Thyroid gland (tissue), 4 donors: ENCODE measurements at regions not wholly inside any gene's neighbourhood (a gene's known extent, or its start where the extent isn't known, plus 50 kb on each side); places are given as distances from the start of the nearest gene placed in this dataset.

Source experiments
- DNase-seq, 2 donors: peaks; one replicate each; pipeline ENCODE4 v3.0.0-alpha.2; 2019
- H3K27ac ChIP-seq, 3 donors: fragments of 200-600 bp; sonication (generic); 1 replicate in 2 of 3; 2 replicates in 1 of 3; pipeline ENCODE4 v1.5.1; 2016 to 2019; ENCODE audit warnings: mild to moderate bottlenecking in 1 of 3, moderate library complexity in 1 of 3
- H3K27me3 ChIP-seq: fragments of 200-600 bp; sonication (generic); one replicate; pipeline ENCODE4 v1.5.1; 2019
- H3K36me3 ChIP-seq, 2 donors: fragments of 200-600 bp; sonication (generic); one replicate each; pipeline ENCODE4 v1.5.1; 2016 to 2019
- H3K4me1 ChIP-seq, 2 donors: fragments of 200-600 bp; sonication (generic); one replicate each; pipeline ENCODE4 v1.5.1; 2017 to 2019
- H3K4me3 ChIP-seq, 3 donors: fragments of 200-600 bp; sonication (generic); replicated peaks in 1 of 3; 1 replicate in 2 of 3; 2 replicates in 1 of 3; pipeline ENCODE4 v1.5.1; 2016; ENCODE audit warnings: mild to moderate bottlenecking in 1 of 3
- H3K9me3 ChIP-seq: fragments of 200-600 bp; sonication (generic); one replicate; pipeline ENCODE4 v1.5.1; 2017
- CTCF ChIP-seq, 6 experiments: fragments of 200-600 bp in 3 of 6; fragments of 450-650 bp in 3 of 6; sonication (generic) in 3 of 6; IDR thresholded peaks; one replicate each; pipeline ENCODE4 v1.5.1; 2016 to 2019; ENCODE audit warnings: antibody characterized with exemption in 6 of 6, mild to moderate bottlenecking in 2 of 6, inconsistent platforms in 1 of 6, moderate library complexity in 1 of 6
- POLR2A ChIP-seq, 2 donors: fragments of 450-650 bp; IDR thresholded peaks; one replicate each; pipeline ENCODE4 v1.6.1; 2017; ENCODE audit warnings: antibody characterized with exemption in 2 of 2, mild to moderate bottlenecking in 2 of 2, moderate library complexity in 1 of 2
- WGBS, 2 donors: methylation state at CpG; one replicate each; pipeline ENCODE4 v1.1.5; 2017; 5-methylcytosine and 5-hydroxymethylcytosine counted together
- intact Hi-C: fragments of 100-400 bp; cut with DNase I; formaldehyde crosslinking; loops from one replicate; pipeline ENCODE4 v1.15.1; 2023

- intact Hi-C loops = no loop called here
- Histone ChIP-seq H3K9me3 (no peaks in the 10 kb centered on the region), H3K27ac (no peak overlapping the region), H3K4me1 (no peaks in the 10 kb centered on the region), H3K27me3 (no peaks in the 10 kb centered on the region), H3K36me3 (no peaks in the 10 kb centered on the region), H3K4me3 (no peak overlapping the region)
- 86 to 92% methylated on average over 3 of the region's 3 CpGs for WGBS, 2 donors
- no peak for DNase-seq
- no peak for TF ChIP-seq CTCF (IDR thresholded peaks at IDR 0.05)
- no peak for TF ChIP-seq POLR2A (IDR thresholded peaks at IDR 0.05)
Measured at GRCh38 chr13:53648673-53649072, 620.1 kb downstream of the OLFM4 start.

GRCh38 chr13:53672005-53672404, 643.4 kb downstream of the OLFM4 start:
- no peaks in the 10 kb centered on the region for H3K4me1 ChIP-seq
- no peak for TF ChIP-seq CTCF (IDR thresholded peaks at IDR 0.05)
- no peak for TF ChIP-seq POLR2A (IDR thresholded peaks at IDR 0.05)
- no peak for DNase-seq
- intact Hi-C loops = no loop called here
- no peaks in the 10 kb centered on the region for H3K9me3 ChIP-seq
- no peak overlapping the region for H3K4me3 ChIP-seq
- H3K36me3 ChIP-seq = no peaks in the 10 kb centered on the region
- no peaks in the 10 kb centered on the region for H3K27me3 ChIP-seq
- no peak overlapping the region for H3K27ac ChIP-seq
- WGBS, 2 donors = 82 to 84% methylated on average over 2 of the region's 2 CpGs

- no peak for DNase-seq
- WGBS, 2 donors = 82 to 87% methylated on average over 1 of the region's 1 CpG
- Histone ChIP-seq H3K36me3 (no peaks in the 10 kb centered on the region), H3K27ac (no peak overlapping the region), H3K4me3 (no peak overlapping the region), H3K9me3 (no peaks in the 10 kb centered on the region), H3K4me1 (no peaks in the 10 kb centered on the region), H3K27me3 (no peaks in the 10 kb centered on the region)
- TF ChIP-seq CTCF (IDR thresholded peaks at IDR 0.05) = no peak
- no peak for TF ChIP-seq POLR2A (IDR thresholded peaks at IDR 0.05)
- intact Hi-C loops = no loop called here
Measured at GRCh38 chr13:53683146-53683545, 654.5 kb downstream of the OLFM4 start.

- DNase-seq = no peak
- no peaks in the 10 kb centered on the region for H3K27me3 ChIP-seq
- no peak overlapping the region for H3K4me3 ChIP-seq
- intact Hi-C loops = no loop called here
- no peak overlapping the region for H3K27ac ChIP-seq
- TF ChIP-seq POLR2A (IDR thresholded peaks at IDR 0.05) = no peak
- no peak for TF ChIP-seq CTCF (IDR thresholded peaks at IDR 0.05)
- H3K36me3 ChIP-seq = no peaks in the 10 kb centered on the region
- H3K9me3 ChIP-seq = no peaks in the 10 kb centered on the region
- 93 to 94% methylated on average over 2 of the region's 2 CpGs for WGBS, 2 donors
- no peaks in the 10 kb centered on the region for H3K4me1 ChIP-seq
Measured at GRCh38 chr13:53683608-53684007, 655.0 kb downstream of the OLFM4 start.

GRCh38 chr13:53691417-53691816, 662.8 kb downstream of the OLFM4 start:
- no peak overlapping the region for H3K4me3 ChIP-seq
- no peaks in the 10 kb centered on the region for H3K9me3 ChIP-seq
- TF ChIP-seq CTCF (IDR thresholded peaks at IDR 0.05) (no peak), POLR2A (IDR thresholded peaks at IDR 0.05) (no peak)
- H3K27ac ChIP-seq = no peak overlapping the region
- 91 to 92% methylated on average over 2 of the region's 2 CpGs for WGBS, 2 donors
- no peaks in the 10 kb centered on the region for H3K36me3 ChIP-seq
- intact Hi-C loops = no loop called here
- H3K4me1 ChIP-seq = no peaks in the 10 kb centered on the region
- no peak for DNase-seq
- H3K27me3 ChIP-seq = no peaks in the 10 kb centered on the region
